ENCODE measurements at regions not wholly inside any gene's neighbourhood (a gene's known extent, or its start where the extent isn't known, plus 50 kb on each side); places are given as distances from the start of the nearest gene placed in this dataset.
A peak's percentile ranks its signal among the peaks of the same experiment; 100 is the strongest.

- peaks cover 6% of the 10 kb centered on the region; the same call in 1 of the 2 replicates for H3K4me1 ChIP-seq (ENCODE audit: insufficient read depth)
- H3K9me2 ChIP-seq (ENCODE audit: insufficient read depth), result no peaks in the 10 kb centered on the region
- ATAC-seq (peak; percentile 69), DNase-seq (ENCODE audit: low spot score) (peak; percentile 21)
- TF ChIP-seq NANOG (IDR thresholded peaks at IDR 0.05; ENCODE audit: borderline replicate concordance), result no peak
- no peak for TF ChIP-seq REST (IDR thresholded peaks at IDR 0.05; ENCODE audit: unreplicated experiment)
- no peak for TF ChIP-seq POLR2AphosphoS5 (IDR thresholded peaks at IDR 0.05; ENCODE audit: low read depth)
- no peak for TF ChIP-seq JUNB (IDR thresholded peaks at IDR 0.05; ENCODE audit: unreplicated experiment)
- H3K27me3 ChIP-seq (ENCODE audit: insufficient read depth), result peaks cover 99% of the 10 kb centered on the region
- H3K4me3 Mint-ChIP-seq, result no peak overlapping the region
- no peaks in the 10 kb centered on the region for H3K36me3 ChIP-seq (ENCODE audit: insufficient read depth)
- peaks cover 16% of the 10 kb centered on the region for H3K4me1 Mint-ChIP-seq
- peaks cover 12% of the 10 kb centered on the region; the same call in 2 of the 3 replicates for H3K9me3 Mint-ChIP-seq
- no peak overlapping the region for H3K27ac Mint-ChIP-seq
- H3F3A ChIP-seq (replicated peaks; ENCODE audit: low read depth), result no peaks in the 10 kb centered on the region
- H3K27me3 Mint-ChIP-seq (ENCODE audit: insufficient read depth, low read depth, poor library complexity), result peaks cover 90% of the 10 kb centered on the region
- H2AFZ ChIP-seq, result no peak overlapping the region
- no peak overlapping the region for H3K27ac ChIP-seq (ENCODE audit: low read depth)
- no peak overlapping the region for H3K4me2 ChIP-seq
- H3K4me3 ChIP-seq, result no peak overlapping the region
- no peaks in the 10 kb centered on the region for H3K36me3 Mint-ChIP-seq (ENCODE audit: low read depth)
- no peaks in the 10 kb centered on the region; the same call in 1 of the 2 replicates for H4K20me1 ChIP-seq (replicated peaks; ENCODE audit: insufficient read depth)
- no peaks in the 10 kb centered on the region for H3K79me2 ChIP-seq (replicated peaks; ENCODE audit: insufficient read depth)
Measured at GRCh38 chr1:20405893-20406604, 80.0 kb downstream of the CAMK2N1 start.

- Mint-ChIP-seq H3K4me1 (peaks cover 17% of the 10 kb centered on the region), H3K27me3 (ENCODE audit: insufficient read depth, low read depth, poor library complexity) (peaks cover 95% of the 10 kb centered on the region), H3K36me3 (ENCODE audit: low read depth) (no peaks in the 10 kb centered on the region), H3K27ac (no peak overlapping the region), H3K9me3 (peaks cover 12% of the 10 kb centered on the region; the same call in 2 of the 3 replicates), H3K4me3 (no peak overlapping the region)
- no peak overlapping the region for H3K4me3 ChIP-seq
- no peaks in the 10 kb centered on the region; the same call in 1 of the 2 replicates for H4K20me1 ChIP-seq (replicated peaks; ENCODE audit: insufficient read depth)
- ATAC-seq (no peak), DNase-seq (ENCODE audit: low spot score) (no peak)
- peaks cover 6% of the 10 kb centered on the region; the same call in 1 of the 2 replicates for H3K4me1 ChIP-seq (ENCODE audit: insufficient read depth)
- no peaks in the 10 kb centered on the region for H3K36me3 ChIP-seq (ENCODE audit: insufficient read depth)
- no peaks in the 10 kb centered on the region for H3K9me2 ChIP-seq (ENCODE audit: insufficient read depth)
- no peak overlapping the region for H3K4me2 ChIP-seq
- H3F3A ChIP-seq (replicated peaks; ENCODE audit: low read depth), result no peaks in the 10 kb centered on the region
- no peaks in the 10 kb centered on the region for H3K79me2 ChIP-seq (replicated peaks; ENCODE audit: insufficient read depth)
- H3K27ac ChIP-seq (ENCODE audit: low read depth), result no peak overlapping the region
- no peak overlapping the region for H2AFZ ChIP-seq
- H3K27me3 ChIP-seq (ENCODE audit: insufficient read depth), result peaks cover 99% of the 10 kb centered on the region
- TF ChIP-seq POLR2AphosphoS5 (IDR thresholded peaks at IDR 0.05; ENCODE audit: low read depth) (no peak), ETS1 (IDR thresholded peaks at IDR 0.05) (no peak), CTCF (conservative IDR thresholded peaks at IDR 0.05; ENCODE audit: low read depth in 2 of 2) (no peak), NANOG (IDR thresholded peaks at IDR 0.05; ENCODE audit: borderline replicate concordance) (no peak), EZH2phosphoT487 (IDR thresholded peaks at IDR 0.05; ENCODE audit: unreplicated experiment) (no peak), ZNF114 (CRISPR knock-in tag; IDR thresholded peaks at IDR 0.05) (no peak), ZNF331 (CRISPR knock-in tag; IDR thresholded peaks at IDR 0.05; ENCODE audit: low read depth) (no peak), EZH2 (IDR thresholded peaks at IDR 0.05; ENCODE audit: low read depth, unreplicated experiment) (no peak), CREB1 (CRISPR knock-in tag; IDR thresholded peaks at IDR 0.05; ENCODE audit: low read depth) (no peak)
Measured at GRCh38 chr1:20405051-20405754, 80.8 kb downstream of the CAMK2N1 start.
